ENCODE measurements at regions not wholly inside any gene's neighbourhood (a gene's known extent, or its start where the extent isn't known, plus 50 kb on each side); places are given as distances from the start of the nearest gene placed in this dataset.

- peak; percentile 87 for DNase-seq (ENCODE audit: low spot score)
Measured at GRCh38 chr4:111792632-111793031, 352.6 kb upstream of the FAM241A start.

DNA sequence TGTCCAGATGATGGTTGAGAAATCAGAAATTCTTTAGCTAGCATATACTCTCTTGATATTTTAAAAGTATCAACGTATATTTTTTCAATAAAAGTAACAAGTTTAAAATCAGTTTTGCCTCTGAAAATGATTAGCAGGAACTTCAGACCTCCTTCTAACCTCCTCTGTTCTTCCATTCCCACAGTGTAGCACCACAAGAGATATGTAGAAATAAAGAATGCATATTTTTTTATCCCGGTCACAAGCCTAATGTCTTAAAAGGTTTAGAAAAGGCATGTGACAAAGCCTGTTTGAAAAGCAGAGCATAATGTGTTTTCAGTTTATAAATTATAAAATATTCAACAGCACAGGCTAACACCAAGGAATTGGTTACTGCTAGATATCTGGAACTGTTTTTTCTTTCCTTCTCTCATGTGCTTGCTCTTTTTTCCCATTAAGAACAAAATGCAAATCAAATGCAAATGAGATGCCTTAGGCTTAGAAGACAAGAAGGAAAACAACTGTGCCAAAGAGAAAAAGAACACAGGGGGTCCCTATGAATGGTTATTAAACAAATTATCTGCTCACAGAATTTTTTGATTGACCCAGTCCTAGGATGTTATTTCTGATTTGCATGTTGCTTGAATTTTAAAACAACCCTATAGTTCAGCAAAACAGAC is 351.7 kb upstream of the FAM241A start:
- DNase-seq (ENCODE audit: low spot score) = no peak

DNA sequence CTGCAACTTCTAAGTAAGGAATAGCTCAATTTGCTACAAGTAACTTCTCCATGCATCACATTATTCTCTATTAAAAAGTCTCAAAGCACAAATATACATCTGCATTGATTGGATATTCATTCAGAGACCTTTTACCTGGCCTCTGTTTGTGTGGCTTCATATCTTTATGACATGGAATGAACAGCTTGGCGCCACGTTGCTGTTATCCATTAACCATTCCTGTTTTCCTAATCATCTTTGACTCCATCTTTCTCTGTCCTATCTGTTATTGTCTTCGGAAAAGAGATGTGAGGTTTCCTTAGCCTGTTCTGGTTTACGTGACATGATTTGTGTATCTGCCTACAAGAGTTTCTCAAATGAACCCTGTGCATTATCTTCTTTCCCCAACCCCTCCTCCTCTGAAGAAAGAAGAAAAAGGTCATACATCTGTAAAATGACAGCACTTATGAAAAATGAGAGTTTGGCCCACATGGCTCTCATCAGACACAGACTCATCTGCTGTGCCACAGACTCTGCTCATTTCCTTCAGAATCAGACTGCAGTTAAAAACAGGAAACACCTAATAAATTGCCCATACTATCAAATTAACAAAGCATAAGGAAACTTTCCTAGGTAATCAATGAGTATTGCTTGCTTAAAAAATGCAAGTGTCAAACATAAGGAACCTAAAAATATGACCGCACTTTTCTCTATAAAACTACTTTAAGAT is 347.6 kb upstream of the FAM241A start:
- peak; percentile 88 for DNase-seq (ENCODE audit: low spot score)

DNA sequence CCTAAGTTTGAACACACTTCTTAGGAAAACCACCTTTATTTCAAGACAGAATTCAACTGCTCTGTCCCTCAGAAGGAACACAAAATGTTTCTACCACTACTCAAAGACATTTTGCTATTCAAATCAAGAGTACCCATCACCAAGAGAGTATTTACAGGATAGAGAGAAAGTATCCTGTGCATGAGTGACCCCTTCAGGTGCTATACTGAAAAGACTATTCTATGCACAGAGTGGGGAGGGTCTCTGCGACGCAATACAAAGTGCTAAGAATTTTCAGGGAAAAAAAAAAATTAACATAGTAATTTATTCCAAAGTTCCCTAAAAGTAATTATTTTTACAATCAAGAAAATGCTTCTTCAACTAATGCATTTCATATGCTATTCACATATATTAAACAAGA is 346.4 kb upstream of the FAM241A start:
- DNase-seq (ENCODE audit: low spot score) = peak; percentile 41

GRCh38 chr4:111800551-111800950 is 344.7 kb upstream of the FAM241A start:
- no peak for DNase-seq (ENCODE audit: low spot score)

DNA sequence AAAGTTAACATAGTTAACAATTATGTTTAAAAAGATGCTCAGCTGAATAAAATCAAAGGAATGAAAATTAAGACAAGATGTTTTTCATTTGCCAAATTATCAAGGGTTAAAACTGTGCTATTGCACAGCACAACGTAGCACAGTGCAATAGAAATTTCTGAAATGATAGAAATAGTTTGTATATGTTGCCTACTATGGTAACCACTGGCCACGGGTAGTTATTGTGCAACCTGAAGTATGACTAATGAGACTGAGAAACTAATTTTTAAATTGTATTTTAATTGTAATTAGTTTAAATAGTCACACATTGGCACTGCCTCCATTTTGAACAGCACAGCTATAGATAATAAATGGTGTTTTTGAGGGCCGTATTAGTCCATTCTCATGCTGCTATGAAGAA is 343.1 kb upstream of the FAM241A start:
- no peak for DNase-seq (ENCODE audit: low spot score)

GRCh38 chr4:111806331-111806730 is 338.9 kb upstream of the FAM241A start:
- DNase-seq (ENCODE audit: low spot score) = no peak

DNA sequence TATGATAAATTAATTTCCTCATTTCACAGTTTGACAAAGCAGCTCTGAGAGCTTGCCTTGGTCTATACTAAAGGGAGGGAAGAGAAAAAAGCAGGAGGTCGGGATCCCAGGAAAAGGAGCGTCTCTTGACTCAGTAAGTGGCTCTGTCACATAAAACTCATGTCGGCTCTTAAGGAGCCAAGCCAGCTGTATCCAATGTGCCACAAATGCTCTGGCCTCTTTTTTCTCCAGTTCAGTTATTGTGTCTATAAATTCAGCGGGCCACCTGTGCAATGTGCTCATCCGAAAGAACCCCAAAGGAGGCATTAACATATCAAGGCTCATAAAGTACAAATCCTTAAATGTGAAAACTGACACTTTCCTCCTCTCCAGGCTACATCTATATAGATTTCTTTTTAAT is 337.7 kb upstream of the FAM241A start:
- no peak for DNase-seq (ENCODE audit: low spot score)

DNA sequence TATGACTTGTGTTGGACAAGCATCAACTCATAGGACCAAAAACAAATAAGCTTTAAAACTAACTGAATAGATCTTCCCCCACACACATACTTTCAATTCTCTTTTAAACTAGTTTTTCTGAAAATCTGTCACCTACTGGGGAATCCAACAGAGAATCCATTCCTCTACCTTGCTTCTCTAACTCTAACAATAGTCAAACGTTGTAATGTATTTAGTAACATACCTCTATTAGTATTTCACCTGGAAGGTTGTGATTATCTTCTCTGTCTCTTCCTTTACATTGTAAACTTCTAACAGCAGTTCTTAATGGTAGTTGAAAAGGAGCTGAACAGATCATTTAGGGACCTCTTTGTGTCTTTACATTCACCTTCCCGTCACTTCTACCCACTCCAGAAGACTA is 337.1 kb upstream of the FAM241A start:
- DNase-seq (ENCODE audit: low spot score) = no peak

- DNase-seq (ENCODE audit: low spot score) = no peak
Measured at GRCh38 chr4:111811661-111812060, 333.6 kb upstream of the FAM241A start.

DNA sequence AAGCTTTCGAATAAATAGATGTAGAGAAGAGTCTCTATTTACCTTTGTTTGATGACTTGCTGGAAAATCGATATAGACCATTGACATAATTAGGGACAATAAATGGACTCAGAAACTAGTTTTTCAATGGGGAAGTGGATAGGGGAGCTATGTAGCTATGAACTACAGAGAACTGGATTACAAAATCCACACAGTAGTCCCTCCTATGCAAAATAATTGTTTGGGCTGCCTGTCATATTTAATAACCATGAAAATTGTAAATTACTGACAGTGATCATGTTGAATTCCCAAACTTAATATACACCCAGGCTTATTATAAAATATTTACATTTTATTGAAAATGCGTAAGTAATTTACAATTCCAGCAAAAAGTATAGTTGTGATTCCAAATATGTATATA is 333.1 kb upstream of the FAM241A start:
- no peak for DNase-seq (ENCODE audit: low spot score)

GRCh38 chr4:111812760-111813159 is 332.5 kb upstream of the FAM241A start:
- no peak for DNase-seq (ENCODE audit: low spot score)

GRCh38 chr4:111813555-111814140 is 331.6 kb upstream of the FAM241A start:
- DNase-seq (ENCODE audit: low spot score) = no peak

DNA sequence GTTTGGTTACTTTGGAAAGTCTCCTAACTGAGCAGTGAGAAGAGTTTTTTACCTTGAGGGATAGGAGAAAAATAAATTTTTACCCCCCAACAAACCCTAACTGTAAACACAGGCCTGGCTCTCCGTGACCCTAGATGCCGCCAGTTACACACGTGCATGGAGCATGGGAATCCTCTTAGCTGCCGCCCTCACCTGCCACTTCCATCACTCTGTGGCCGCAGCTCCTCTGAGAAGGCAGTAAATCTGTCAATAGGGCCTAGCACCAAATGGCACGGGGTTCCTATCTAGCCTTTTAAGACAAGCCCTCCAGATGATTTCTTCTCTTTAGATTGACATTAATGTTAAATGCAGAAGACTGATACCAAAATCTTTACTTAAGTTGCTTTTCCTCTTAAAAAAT is 330.3 kb upstream of the FAM241A start:
- DNase-seq (ENCODE audit: low spot score) = no peak

DNA sequence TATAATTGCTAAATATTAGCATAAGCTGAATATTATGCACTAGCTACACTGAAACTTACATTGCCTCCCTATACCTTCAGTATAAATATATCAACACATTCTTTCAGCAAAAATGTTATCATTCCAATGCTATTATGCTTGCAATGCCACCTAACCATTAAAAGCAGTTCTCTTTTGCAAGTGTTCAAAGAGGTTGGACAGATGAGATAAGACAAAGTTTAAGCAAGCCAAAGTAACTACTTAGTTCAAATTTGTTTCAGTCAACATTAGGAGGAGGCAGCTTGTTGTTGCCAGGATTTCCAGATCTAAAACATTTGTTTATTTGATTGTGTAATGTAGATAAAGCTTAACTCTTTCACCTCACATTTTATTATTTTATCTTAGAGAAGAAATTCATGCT is 323.9 kb upstream of the FAM241A start:
- DNase-seq (ENCODE audit: low spot score) = no peak

- DNase-seq (ENCODE audit: low spot score) = no peak
Measured at GRCh38 chr4:111836601-111837000, 308.7 kb upstream of the FAM241A start.

- no peak for DNase-seq (ENCODE audit: low spot score)
Measured at GRCh38 chr4:111837761-111838160, 307.5 kb upstream of the FAM241A start.

DNA sequence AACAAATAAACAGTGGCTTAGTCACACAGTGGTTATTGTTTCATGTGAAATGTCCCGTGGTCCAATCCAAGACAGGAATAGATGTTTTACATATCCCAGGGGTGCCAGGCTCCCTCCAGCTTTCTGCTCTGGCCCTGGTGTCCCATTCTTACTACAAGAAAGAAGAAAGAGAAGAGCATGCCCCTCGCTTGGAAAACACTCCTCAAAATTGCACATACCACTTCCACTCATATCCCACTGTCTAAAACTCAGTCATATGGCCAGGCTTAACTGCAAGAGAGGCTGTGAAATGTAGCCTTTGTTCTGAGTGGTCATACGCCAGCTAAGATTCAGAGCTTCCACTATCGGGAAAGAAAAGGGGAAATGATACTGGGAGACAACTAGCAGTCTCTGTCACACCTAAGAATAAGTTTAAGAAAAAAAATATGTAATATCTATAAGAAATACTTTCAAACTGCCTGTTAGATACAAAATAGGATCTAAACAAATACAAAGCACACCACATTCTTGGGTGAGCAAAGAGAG is 306.8 kb upstream of the FAM241A start:
- DNase-seq (ENCODE audit: low spot score) = no peak

DNA sequence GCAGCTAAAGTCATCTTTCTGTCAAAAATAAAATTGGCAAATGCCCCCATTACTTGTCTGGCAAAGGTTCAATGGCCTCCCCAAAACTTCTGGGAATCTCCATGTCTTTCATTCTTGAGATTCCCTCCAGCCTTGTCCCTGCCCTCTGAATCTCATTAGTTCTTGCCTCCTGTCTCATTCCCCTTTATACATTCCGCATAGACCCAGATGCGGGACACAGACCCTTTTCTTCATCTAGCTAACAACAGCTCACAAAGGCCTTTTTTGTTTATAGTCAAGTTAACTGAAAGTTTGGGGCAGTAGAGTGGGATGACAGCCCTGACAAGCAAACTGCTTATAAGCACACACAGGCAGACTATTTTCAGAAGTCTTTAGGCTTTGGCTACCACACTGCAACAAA is 306.1 kb upstream of the FAM241A start:
- no peak for DNase-seq (ENCODE audit: low spot score)

DNA sequence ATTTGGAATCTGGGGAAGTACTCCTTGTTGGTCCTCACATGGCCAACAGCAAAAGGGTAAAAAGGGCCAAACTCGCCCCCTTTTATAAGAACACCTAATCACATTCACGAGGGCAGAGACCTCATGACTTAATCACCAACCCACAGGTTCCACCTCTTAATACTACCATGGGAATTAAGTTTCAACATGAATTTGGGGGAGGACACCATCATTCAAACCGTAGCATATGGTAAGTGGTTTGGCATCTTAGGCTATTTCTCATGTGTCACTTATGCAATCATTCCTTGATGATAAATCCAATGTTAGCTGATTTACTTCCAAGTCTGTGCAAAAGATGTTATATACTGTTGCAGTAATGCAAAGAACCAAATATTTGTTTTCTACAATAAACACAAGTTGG is 302.9 kb upstream of the FAM241A start:
- no peak for DNase-seq (ENCODE audit: low spot score)

GRCh38 chr4:111847296-111848008 is 297.8 kb upstream of the FAM241A start:
- DNase-seq (ENCODE audit: low spot score) = peak; percentile 70

GRCh38 chr4:111849746-111850284 is 295.4 kb upstream of the FAM241A start:
- no peak for DNase-seq (ENCODE audit: low spot score)
